DMS153 (cell line): ENCODE measurements at regions not wholly inside any gene's neighbourhood (a gene's known extent, or its start where the extent isn't known, plus 50 kb on each side); places are given as distances from the start of the nearest gene placed in this dataset.
"Not testable (repeated sequence)": the region's sequence is repeated elsewhere in the genome, so short reads cannot be mapped to it uniquely, and the experiment has no call there.

Experiments used
- DNase-seq: peaks from one replicate; lab custom pipeline; 2025; lab: John Stamatoyannopoulos, UW

DNA sequence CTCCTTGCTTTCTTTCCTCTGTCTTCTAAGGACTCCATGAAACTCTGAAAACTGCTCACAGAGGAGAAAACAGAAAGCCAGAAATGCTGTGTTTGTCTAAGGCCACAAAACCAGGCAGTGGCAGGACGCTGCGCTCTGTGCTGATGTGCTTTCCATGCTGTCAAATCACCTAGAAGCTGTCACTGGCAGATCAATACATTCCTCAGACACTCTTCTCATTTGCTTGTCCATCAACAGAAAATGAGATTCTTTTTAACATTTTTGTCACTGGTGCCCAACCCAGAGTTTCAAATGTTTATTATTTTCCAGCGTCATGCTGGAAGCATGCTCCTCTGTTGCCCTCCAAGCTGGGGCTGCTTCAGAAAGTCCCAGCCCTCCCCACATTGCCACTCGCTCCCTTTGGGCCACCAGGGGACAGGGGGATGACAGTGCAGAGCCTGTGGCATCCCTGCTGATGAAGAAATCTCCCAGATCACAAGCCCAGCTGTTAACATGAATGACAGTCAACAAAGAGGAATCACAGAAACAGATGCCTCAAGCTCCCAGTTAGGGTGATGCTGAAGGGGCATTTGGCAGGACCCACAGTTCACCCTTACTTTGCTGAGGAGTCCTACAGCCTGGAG is 117.5 kb upstream of the MEIS1 start:
- DNase-seq: no peak

DNA sequence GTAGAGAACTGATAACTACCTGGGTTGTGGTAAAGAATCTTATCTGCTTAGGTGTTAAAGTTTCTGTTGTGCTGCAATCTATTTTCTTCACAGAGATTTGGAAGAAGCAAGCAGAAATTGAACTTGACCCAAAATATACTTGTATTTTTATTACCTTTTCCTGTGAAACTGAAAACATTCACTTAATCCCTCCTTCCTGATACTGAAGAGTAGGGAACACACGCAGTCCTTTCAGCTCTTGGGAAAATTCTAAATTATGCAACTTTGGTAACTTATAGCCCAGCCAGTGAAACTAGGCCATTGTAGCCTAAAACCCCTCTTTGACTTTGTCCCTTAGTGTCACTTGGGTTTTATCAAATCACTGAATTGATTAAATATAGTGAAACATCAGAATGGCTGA is 128.4 kb upstream of the MEIS1 start:
- DNase-seq: no peak

DNA sequence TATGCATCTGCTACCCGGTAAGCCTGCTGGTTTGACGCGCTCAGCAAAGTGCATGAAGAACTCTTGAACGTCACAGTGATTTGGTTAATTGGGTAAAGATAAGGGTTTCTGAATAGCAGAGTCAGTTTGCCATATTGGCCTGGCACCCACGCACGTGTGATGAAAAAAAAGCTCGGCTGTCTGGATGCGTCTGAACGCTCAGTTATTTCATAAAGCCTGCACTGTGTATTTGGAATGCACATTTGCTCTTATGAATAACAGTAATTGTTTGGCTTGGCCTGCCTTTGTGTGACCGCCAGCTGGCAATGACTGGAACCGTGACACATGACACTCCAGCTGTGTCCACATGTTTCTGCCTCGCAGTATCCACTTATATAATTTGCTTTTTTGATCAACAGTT is 129.2 kb upstream of the MEIS1 start:
- DNase-seq: peak; percentile 75

GRCh38 chr2:66303471-66303870 is 131.5 kb upstream of the MEIS1 start:
- DNase-seq: no peak

DNA sequence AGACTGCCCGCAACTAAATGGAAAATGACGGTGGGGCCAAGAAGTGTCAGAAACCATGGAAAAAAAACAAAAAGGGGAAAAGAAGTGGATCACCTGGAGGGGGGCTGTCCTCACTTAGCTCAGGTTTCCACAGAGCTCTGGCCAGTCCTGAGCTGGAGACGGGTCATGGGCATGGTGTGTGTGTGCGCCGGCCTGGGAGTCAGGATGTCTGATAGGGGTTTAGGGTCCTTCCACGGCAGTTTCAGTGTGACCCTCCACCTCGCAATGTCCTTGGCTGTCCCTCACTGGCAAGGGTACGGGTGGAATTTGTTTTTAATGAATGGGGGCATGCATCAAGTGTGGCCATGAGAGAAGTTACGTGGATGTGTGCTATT is 133.2 kb upstream of the MEIS1 start:
- no peak for DNase-seq

GRCh38 chr2:66301022-66301766 is 133.7 kb upstream of the MEIS1 start:
- peak; percentile 16 for DNase-seq

GRCh38 chr2:66283787-66284186 is 151.1 kb upstream of the MEIS1 start:
- DNase-seq: no peak

DNA sequence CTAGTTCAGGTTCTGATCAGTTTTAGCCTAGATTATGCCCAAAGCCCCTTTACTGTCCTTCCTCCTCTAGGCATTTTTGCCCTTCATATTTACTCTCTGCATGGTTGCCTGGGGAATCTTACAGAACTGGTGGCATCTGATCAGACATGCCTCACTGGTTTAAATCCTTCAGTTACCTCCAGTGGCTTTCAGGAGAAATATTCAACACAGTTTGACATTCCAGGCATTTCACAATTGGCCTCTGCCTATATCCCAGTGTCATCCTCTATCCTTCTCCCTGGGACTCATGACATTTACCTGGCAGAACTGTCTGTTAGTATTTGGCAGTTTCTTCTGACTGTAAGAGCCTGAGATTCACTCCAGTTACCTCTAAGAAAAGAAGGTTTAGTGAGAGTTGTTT is 152.9 kb upstream of the MEIS1 start:
- DNase-seq: no peak

- DNase-seq: no peak
These were observed 155.9 kb upstream of the MEIS1 start for GRCh38 chr2:66279024-66279423.

GRCh38 chr2:66275984-66276383 is 158.9 kb upstream of the MEIS1 start:
- DNase-seq: no peak

- no peak for DNase-seq
These were observed 160.9 kb upstream of the MEIS1 start for GRCh38 chr2:66273933-66274490.

DNA sequence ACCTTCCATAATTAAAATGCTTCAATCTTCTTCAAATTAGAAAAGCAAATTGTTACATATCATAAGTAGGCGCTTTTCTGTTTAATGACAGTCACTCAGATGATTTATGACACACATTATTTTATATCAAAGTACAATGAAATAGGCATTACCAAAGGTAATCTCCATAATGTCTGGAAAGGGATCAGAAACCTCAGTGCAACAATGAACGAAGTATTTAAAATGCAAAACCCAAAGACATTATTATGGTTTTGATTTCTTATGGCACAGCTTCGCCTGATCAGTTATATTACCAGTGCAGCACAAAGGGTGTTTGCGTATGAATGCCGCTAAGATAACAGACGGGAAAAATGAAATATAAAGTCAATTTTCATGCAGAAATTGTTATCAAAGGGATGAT is 162.2 kb upstream of the MEIS1 start:
- DNase-seq: no peak

GRCh38 chr2:66271777-66272176 is 163.1 kb upstream of the MEIS1 start:
- no peak for DNase-seq

DNA sequence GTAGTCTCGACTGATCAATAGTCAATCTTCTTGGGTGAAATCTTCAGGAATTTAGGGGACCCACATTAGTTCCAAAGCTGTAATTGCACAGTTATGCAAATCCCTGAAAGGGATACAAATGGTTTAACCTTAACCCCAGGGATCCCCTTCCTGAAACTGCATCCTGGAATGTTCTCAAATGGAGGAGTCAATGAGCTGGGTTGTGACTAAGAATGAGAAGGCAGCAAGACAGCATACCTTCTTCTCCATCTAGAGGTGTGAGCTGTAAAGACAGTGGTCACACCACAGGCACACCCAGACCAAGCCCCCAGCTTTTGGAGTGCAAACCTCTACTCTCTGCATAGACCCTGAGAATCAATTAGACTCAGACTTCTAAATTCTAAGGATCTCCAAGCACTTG is 164.7 kb upstream of the MEIS1 start:
- no peak for DNase-seq

DNA sequence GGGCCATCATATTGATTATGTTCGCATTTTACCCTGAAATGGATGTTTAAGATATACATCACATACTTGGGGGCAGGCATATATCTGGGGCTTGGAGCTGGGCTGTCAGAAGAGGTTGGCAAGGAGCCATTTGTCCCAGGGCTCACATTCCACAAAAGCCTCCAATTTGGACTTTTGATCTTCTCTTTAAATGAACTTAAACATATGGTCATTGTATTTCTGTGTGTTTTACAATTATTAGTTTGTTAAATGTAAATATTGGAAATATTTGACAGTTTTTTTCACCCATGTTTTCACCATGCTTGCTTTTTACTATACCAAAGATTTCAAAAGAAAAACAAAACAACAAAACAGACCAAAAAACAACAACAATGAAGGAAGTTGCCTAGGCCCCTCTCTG is 165.8 kb upstream of the MEIS1 start:
- no peak for DNase-seq

DNA sequence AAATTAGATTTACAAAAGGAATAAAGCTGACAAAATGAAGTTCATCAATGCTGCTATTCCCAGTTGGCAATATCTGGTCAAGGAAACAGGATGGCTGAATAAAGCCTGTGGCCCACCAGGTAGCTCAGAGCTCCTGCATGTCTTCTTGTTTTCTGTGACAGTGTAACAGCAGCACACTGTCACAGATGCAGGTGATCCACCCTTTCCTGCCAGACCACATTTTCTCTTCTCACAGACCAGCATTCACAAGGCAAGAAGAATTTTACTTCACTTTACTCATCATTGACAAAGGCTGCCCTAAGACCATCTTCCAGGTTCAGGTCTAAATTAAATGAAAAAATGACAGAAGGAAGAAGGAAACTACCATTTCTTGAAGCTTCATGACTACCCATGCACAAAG is 166.2 kb upstream of the MEIS1 start:
- DNase-seq: no peak

DNA sequence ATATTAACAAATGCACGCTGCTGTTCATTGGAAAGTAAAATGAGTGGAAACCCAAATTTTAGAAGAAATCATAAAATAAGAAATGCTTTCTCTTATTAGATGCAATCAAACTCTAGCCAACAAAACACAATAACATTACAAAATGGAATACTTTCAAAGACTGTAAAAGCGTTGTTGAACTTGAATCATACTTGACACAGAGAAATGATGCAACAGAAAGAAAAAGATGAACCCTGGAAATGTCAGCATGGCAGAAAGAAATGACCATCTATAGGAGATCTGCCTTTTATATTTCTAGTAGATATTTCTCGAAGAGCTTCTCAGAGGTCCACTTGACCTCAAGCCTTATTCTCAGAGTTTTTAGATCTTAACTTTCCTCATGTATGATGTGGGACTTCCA is 170.6 kb upstream of the MEIS1 start:
- no peak for DNase-seq

DNA sequence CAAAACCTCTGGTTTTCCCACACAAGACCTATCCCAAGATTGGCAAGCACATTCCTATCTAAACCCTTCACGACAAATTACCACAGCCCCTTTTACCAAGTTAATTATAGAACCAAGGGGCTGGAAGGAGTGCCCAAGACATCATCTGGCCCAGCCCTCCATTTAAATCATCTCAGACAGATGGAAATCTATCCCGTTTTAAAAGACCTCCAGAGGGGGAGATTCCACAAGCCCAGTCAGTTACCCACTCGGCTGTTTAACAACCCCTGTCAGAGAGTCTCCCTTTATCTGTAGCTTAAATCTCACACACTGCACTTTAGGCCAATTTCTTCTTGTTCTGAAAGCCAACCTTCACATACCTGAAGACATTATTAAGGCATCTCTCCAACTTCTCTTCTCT is 179.1 kb upstream of the MEIS1 start:
- DNase-seq: no peak

- DNase-seq: no peak
These were observed 179.8 kb upstream of the MEIS1 start for GRCh38 chr2:66255136-66255535.

GRCh38 chr2:66253066-66253465 is 181.9 kb upstream of the MEIS1 start:
- no peak for DNase-seq

DNA sequence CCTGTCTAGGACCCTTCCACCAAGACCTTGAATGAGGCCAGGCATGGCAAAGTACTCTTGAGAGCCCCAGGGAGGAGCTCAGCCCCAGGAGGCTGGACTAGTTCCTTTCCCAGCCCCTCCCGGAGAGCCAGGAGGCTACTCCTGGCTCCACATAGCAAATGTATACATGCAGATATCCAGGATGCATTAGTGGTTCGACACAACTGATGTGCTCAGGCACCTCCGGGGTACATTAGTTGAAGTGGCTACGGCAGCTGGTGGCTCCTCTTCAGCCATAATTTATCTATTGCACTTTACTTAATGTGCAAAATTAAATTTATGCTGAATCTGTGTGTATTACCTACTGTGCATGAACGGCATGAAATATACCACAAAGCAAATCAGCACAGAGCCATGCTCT is 182.8 kb upstream of the MEIS1 start:
- DNase-seq: no peak

DNA sequence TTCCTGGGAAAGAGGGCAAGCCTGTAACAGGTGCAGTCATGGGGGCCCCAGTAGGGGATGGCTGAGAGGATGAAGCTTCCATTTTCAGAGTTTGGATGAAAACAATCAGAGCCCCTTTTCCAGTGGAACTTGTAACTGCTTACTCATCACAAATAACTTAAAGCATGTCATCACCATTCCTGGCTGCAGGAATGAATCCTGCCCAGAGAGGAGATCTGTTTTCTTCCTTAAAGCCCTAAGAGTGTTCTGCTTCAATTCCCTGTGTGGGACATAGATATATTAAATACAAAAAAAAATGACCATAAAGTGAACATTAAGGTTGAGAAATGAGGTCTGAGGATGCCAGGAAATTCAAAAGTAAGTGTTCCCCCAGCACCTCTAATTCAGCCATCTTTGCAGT is 183.4 kb upstream of the MEIS1 start:
- no peak for DNase-seq

DNA sequence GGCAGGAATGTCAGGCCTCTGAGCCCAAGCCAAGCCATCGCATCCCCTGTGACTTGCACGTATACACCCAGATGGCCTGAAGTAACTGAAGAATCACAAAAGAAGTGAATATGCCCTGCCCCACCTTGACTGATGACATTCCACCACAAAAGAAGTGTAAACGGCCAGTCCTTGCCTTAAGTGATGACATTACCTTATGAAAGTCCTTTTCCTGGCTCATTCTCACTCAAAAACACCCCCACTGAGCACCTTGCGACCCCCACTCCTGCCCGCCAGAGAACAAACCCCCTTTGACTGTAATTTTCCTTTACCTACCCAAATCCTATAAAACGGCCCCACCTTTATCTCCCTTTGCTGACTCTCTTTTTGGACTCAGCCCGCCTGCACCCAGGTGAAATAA is 185.8 kb upstream of the MEIS1 start:
- not testable (repeated sequence) for DNase-seq

- not testable (repeated sequence) for DNase-seq
These were observed 191.1 kb upstream of the MEIS1 start for GRCh38 chr2:66243809-66244208.
